ENCODE measurements at regions not wholly inside any gene's neighbourhood (a gene's known extent, or its start where the extent isn't known, plus 50 kb on each side); places are given as distances from the start of the nearest gene placed in this dataset.

DNA sequence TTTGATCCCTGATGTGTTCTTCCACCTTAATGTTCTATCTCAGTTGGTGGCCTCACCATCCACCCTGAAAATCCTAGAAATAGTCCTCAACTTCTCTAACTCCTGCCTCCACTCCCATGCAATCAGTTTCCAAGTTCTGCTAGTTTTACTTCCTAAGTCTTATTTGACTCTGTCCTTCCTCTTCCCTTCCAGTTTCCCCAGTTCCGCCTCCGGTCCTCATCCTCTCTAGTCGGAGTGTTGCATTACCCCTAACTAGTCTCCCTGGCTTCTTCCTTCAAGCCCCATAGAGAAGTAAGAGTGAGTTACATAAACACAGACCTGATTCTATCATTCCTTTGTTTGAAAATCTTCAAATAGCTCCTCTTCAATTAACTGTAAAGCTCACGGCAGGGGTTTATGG, 236.5 kb downstream of the GXYLT1 start:
- Histone ChIP-seq H3K4me3 (ENCODE audit: low read length) (no peak overlapping the region), H3K79me2 (ENCODE audit: low read length) (no peaks in the 10 kb centered on the region), H3K9me2 (replicated peaks; ENCODE audit: insufficient read depth, low read length) (no peaks in the 10 kb centered on the region), H3K4me1 (ENCODE audit: low read length) (peaks cover 10% of the 10 kb centered on the region), H3K4me2 (ENCODE audit: low read depth, low read length, poor library complexity, severe bottlenecking) (no peak overlapping the region), H3K27me3 (ENCODE audit: low read length) (no peaks in the 10 kb centered on the region), H3K9ac (ENCODE audit: low read length) (no peak overlapping the region), H3K27ac (ENCODE audit: low read length) (no peak overlapping the region), H3K36me3 (ENCODE audit: insufficient read depth, low read length) (no peaks in the 10 kb centered on the region), H3K9me3 (ENCODE audit: low read length) (no peaks in the 10 kb centered on the region), H2AFZ (ENCODE audit: low read length) (no peak overlapping the region), H4K20me1 (ENCODE audit: insufficient read depth, low read depth, low read length) (no peaks in the 10 kb centered on the region)
- DNase-seq = no peak

DNA sequence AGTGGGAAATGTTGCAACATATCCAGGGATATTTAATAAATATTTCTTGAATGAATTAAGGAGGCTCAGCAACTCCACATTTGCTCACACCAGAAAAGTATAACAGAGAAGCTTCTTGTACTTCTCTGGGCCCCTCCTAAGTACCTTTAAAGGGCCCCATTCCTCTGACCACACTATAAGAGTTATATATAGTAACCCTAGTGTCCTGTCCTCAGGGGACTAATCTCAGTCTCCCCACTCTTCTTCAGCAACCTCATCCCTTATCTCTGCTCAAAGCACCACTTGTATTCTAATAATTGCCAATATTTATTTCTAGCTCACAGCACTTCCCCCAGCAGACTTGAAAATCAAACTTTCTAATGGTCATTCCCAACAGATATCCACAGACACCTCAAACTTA, 237.1 kb downstream of the GXYLT1 start:
- Histone ChIP-seq H3K4me1 (ENCODE audit: low read length) (peaks cover 10% of the 10 kb centered on the region), H3K4me3 (ENCODE audit: low read length) (no peak overlapping the region), H3K4me2 (ENCODE audit: low read depth, low read length, poor library complexity, severe bottlenecking) (no peak overlapping the region), H2AFZ (ENCODE audit: low read length) (no peak overlapping the region), H3K36me3 (ENCODE audit: insufficient read depth, low read length) (no peaks in the 10 kb centered on the region), H3K27ac (ENCODE audit: low read length) (no peak overlapping the region), H3K9me2 (replicated peaks; ENCODE audit: insufficient read depth, low read length) (no peaks in the 10 kb centered on the region), H3K9ac (ENCODE audit: low read length) (no peak overlapping the region), H4K20me1 (ENCODE audit: insufficient read depth, low read depth, low read length) (no peaks in the 10 kb centered on the region), H3K9me3 (ENCODE audit: low read length) (no peaks in the 10 kb centered on the region), H3K79me2 (ENCODE audit: low read length) (no peaks in the 10 kb centered on the region), H3K27me3 (ENCODE audit: low read length) (no peaks in the 10 kb centered on the region)
- no peak for DNase-seq

GRCh38 chr12:41907021-41907420, 237.7 kb downstream of the GXYLT1 start:
- Histone ChIP-seq H3K79me2 (ENCODE audit: low read length) (no peaks in the 10 kb centered on the region), H4K20me1 (ENCODE audit: insufficient read depth, low read depth, low read length) (no peaks in the 10 kb centered on the region), H3K36me3 (ENCODE audit: insufficient read depth, low read length) (no peaks in the 10 kb centered on the region), H2AFZ (ENCODE audit: low read length) (no peak overlapping the region), H3K9ac (ENCODE audit: low read length) (no peak overlapping the region), H3K4me3 (ENCODE audit: low read length) (no peak overlapping the region), H3K9me2 (replicated peaks; ENCODE audit: insufficient read depth, low read length) (no peaks in the 10 kb centered on the region), H3K4me2 (ENCODE audit: low read depth, low read length, poor library complexity, severe bottlenecking) (no peak overlapping the region), H3K4me1 (ENCODE audit: low read length) (peaks cover 10% of the 10 kb centered on the region), H3K27ac (ENCODE audit: low read length) (no peak overlapping the region), H3K27me3 (ENCODE audit: low read length) (no peaks in the 10 kb centered on the region), H3K9me3 (ENCODE audit: low read length) (no peaks in the 10 kb centered on the region)
- no peak for DNase-seq

GRCh38 chr12:41905759-41906297, 238.8 kb downstream of the GXYLT1 start:
- Histone ChIP-seq H3K27ac (ENCODE audit: low read length) (no peak overlapping the region), H3K27me3 (ENCODE audit: low read length) (no peaks in the 10 kb centered on the region), H2AFZ (ENCODE audit: low read length) (no peak overlapping the region), H4K20me1 (ENCODE audit: insufficient read depth, low read depth, low read length) (no peaks in the 10 kb centered on the region), H3K9me2 (replicated peaks; ENCODE audit: insufficient read depth, low read length) (no peaks in the 10 kb centered on the region), H3K9me3 (ENCODE audit: low read length) (no peaks in the 10 kb centered on the region), H3K4me1 (ENCODE audit: low read length) (peaks cover 11% of the 10 kb centered on the region), H3K4me3 (ENCODE audit: low read length) (no peak overlapping the region), H3K9ac (ENCODE audit: low read length) (no peak overlapping the region), H3K79me2 (ENCODE audit: low read length) (no peaks in the 10 kb centered on the region), H3K36me3 (ENCODE audit: insufficient read depth, low read length) (no peaks in the 10 kb centered on the region), H3K4me2 (ENCODE audit: low read depth, low read length, poor library complexity, severe bottlenecking) (no peak overlapping the region)
- DNase-seq = no peak

GRCh38 chr12:41905073-41905758, 239.5 kb downstream of the GXYLT1 start:
- H3K36me3 ChIP-seq (ENCODE audit: insufficient read depth, low read length) = no peaks in the 10 kb centered on the region
- no peaks in the 10 kb centered on the region for H3K9me2 ChIP-seq (replicated peaks; ENCODE audit: insufficient read depth, low read length)
- DNase-seq = no peak
- H3K9ac ChIP-seq (ENCODE audit: low read length) = no peak overlapping the region
- no peak overlapping the region for H2AFZ ChIP-seq (ENCODE audit: low read length)
- no peaks in the 10 kb centered on the region for H4K20me1 ChIP-seq (ENCODE audit: insufficient read depth, low read depth, low read length)
- no peak overlapping the region for H3K4me2 ChIP-seq (ENCODE audit: low read depth, low read length, poor library complexity, severe bottlenecking)
- H3K79me2 ChIP-seq (ENCODE audit: low read length) = no peaks in the 10 kb centered on the region
- H3K4me3 ChIP-seq (ENCODE audit: low read length) = no peak overlapping the region
- peaks cover 12% of the 10 kb centered on the region for H3K4me1 ChIP-seq (ENCODE audit: low read length)
- H3K27me3 ChIP-seq (ENCODE audit: low read length) = no peaks in the 10 kb centered on the region
- H3K27ac ChIP-seq (ENCODE audit: low read length) = no peak overlapping the region
- no peaks in the 10 kb centered on the region for H3K9me3 ChIP-seq (ENCODE audit: low read length)

DNA sequence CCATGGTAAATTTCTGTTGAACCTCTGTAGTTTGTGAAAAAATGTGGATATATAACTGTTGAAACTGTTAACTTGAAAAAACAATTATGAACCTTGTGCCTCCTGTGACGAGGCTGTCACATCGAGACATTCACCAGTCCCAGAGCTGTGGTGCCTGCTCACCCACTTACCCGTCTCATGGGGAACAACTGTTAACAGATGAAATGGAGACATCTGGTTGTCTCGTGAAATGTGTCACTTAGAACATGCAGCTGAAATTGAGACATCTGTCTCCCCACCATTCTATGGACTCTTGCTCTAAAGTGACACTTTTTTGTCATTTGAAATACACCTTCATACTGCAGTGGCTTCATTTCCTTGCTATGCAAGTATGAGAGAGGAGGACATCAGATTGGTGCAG, 240.6 kb downstream of the GXYLT1 start:
- DNase-seq = no peak
- H3K27ac ChIP-seq (ENCODE audit: low read length) = no peak overlapping the region
- no peak overlapping the region for H3K4me2 ChIP-seq (ENCODE audit: low read depth, low read length, poor library complexity, severe bottlenecking)
- no peaks in the 10 kb centered on the region for H4K20me1 ChIP-seq (ENCODE audit: insufficient read depth, low read depth, low read length)
- H2AFZ ChIP-seq (ENCODE audit: low read length) = 0 out of 2 replicates have a peak overlapping the region, but pooled peaks have one; percentile 33
- no peaks in the 10 kb centered on the region for H3K27me3 ChIP-seq (ENCODE audit: low read length)
- H3K4me1 ChIP-seq (ENCODE audit: low read length) = peaks cover 14% of the 10 kb centered on the region
- no peaks in the 10 kb centered on the region for H3K9me2 ChIP-seq (replicated peaks; ENCODE audit: insufficient read depth, low read length)
- H3K36me3 ChIP-seq (ENCODE audit: insufficient read depth, low read length) = no peaks in the 10 kb centered on the region
- no peak overlapping the region for H3K4me3 ChIP-seq (ENCODE audit: low read length)
- no peaks in the 10 kb centered on the region for H3K9me3 ChIP-seq (ENCODE audit: low read length)
- no peaks in the 10 kb centered on the region for H3K79me2 ChIP-seq (ENCODE audit: low read length)
- H3K9ac ChIP-seq (ENCODE audit: low read length) = no peak overlapping the region

DNA sequence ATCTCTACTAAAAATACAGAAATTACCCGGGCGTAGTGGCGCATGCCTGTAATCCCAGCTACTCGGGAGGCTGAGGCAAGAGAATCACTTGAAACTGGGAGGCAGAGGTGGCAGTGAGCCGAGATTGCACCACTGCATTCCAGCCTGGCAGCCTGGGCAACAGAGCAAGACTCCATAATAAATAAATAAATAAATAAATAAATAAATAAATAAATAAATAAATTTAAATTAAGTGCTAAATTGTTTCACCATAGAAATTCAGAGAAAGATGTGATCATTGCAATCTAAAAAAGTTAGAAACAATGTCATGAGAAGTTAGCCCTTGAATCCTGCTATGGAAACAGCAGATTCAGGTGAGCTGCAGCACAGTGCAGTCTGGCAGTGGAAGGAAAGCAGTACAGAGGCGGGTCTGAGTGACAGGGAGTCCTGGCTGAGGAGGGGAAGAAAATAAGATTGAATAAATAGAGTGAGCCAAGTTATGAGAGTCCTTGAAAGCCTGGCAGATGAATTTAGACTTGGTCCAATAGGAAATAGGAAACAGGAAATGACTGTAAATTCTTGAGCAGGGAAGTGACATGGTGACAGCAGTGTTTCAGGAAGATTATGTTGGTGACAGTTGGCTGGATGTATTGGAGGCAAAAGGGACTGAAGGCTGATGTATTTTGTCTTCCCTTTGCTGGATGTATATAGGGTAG, 241.5 kb downstream of the GXYLT1 start:
- H3K79me2 ChIP-seq (ENCODE audit: low read length) = no peaks in the 10 kb centered on the region
- no peaks in the 10 kb centered on the region for H3K27me3 ChIP-seq (ENCODE audit: low read length)
- peaks cover 14% of the 10 kb centered on the region for H3K4me1 ChIP-seq (ENCODE audit: low read length)
- no peak for DNase-seq
- H3K9ac ChIP-seq (ENCODE audit: low read length) = no peak overlapping the region
- H3K9me2 ChIP-seq (replicated peaks; ENCODE audit: insufficient read depth, low read length) = no peaks in the 10 kb centered on the region
- H3K27ac ChIP-seq (ENCODE audit: low read length) = no peak overlapping the region
- no peaks in the 10 kb centered on the region for H4K20me1 ChIP-seq (ENCODE audit: insufficient read depth, low read depth, low read length)
- no peak overlapping the region for H3K4me3 ChIP-seq (ENCODE audit: low read length)
- H3K9me3 ChIP-seq (ENCODE audit: low read length) = no peaks in the 10 kb centered on the region
- H3K4me2 ChIP-seq (ENCODE audit: low read depth, low read length, poor library complexity, severe bottlenecking) = no peak overlapping the region
- peak overlapping the region; percentile 33; the same call in 1 of the 2 replicates for H2AFZ ChIP-seq (ENCODE audit: low read length)
- H3K36me3 ChIP-seq (ENCODE audit: insufficient read depth, low read length) = no peaks in the 10 kb centered on the region

DNA sequence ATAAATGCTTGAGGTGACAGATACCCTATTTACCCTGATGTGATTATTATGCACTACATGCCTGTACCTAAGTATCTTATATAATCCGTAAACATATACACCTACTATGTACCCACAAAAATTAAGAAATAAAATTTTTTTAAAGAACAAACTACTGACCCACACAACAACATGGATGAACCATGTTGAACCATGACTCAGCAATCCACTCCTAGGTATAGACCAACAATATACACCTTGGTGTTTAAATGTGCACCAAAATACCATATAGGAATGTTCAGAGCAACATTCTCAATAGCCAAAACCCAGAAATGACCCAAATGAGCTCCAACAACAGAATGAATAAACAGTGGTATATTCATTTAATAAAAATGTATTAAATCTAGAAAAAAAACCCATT, 245.1 kb downstream of the GXYLT1 start:
- no peaks in the 10 kb centered on the region for H4K20me1 ChIP-seq (ENCODE audit: insufficient read depth, low read depth, low read length)
- peaks cover 23% of the 10 kb centered on the region for H3K4me1 ChIP-seq (ENCODE audit: low read length)
- H3K9ac ChIP-seq (ENCODE audit: low read length) = no peak overlapping the region
- H3K4me3 ChIP-seq (ENCODE audit: low read length) = no peak overlapping the region
- no peaks in the 10 kb centered on the region for H3K79me2 ChIP-seq (ENCODE audit: low read length)
- no peak overlapping the region for H3K4me2 ChIP-seq (ENCODE audit: low read depth, low read length, poor library complexity, severe bottlenecking)
- H3K36me3 ChIP-seq (ENCODE audit: insufficient read depth, low read length) = no peaks in the 10 kb centered on the region; the same call in 1 of the 2 replicates
- H3K27me3 ChIP-seq (ENCODE audit: low read length) = no peaks in the 10 kb centered on the region
- H3K27ac ChIP-seq (ENCODE audit: low read length) = no peak overlapping the region
- no peak for DNase-seq
- H3K9me2 ChIP-seq (replicated peaks; ENCODE audit: insufficient read depth, low read length) = no peaks in the 10 kb centered on the region
- H2AFZ ChIP-seq (ENCODE audit: low read length) = no peak overlapping the region
- H3K9me3 ChIP-seq (ENCODE audit: low read length) = 0 out of 2 replicates have a peak, but pooled peaks cover 4% of the 10 kb centered on the region

All from Karpas-422 (cell line).